Keratinocyte (primary cell): ENCODE measurements at regions not wholly inside any gene's neighbourhood (a gene's known extent, or its start where the extent isn't known, plus 50 kb on each side); places are given as distances from the start of the nearest gene placed in this dataset.

ENCODE experiments used
- DNase-seq: peaks from one replicate; pipeline ENCODE4 v3.0.0-alpha.2; 2011; ENCODE audit warnings: low read depth, missing footprints, low spot score
- FAIRE-seq: peaks from 2 replicates; lab custom pipeline; 2011; peaks lifted over from hg19 to GRCh38; lab: Jason Lieb, UNC
- H2AFZ ChIP-seq: 2 replicates; pipeline ENCODE4 v1.6.0; 2012; ENCODE audit warnings: low read length, control low read depth, inconsistent platforms; ENCODE audit not compliant: control insufficient read depth
- H3K27ac ChIP-seq: 2 replicates; pipeline ENCODE4 v1.5.1; 2011; ENCODE audit warnings: low read length; ENCODE audit not compliant: control insufficient read depth, insufficient read depth
- H3K27me3 ChIP-seq: 3 replicates; pipeline ENCODE4 v1.6.0; 2011; ENCODE audit warnings: low read length; ENCODE audit not compliant: control insufficient read depth, insufficient read depth; ENCODE audit errors: extremely low read depth
- H3K36me3 ChIP-seq, 2 experiments: 2 replicates in 1 of 2; 3 replicates in 1 of 2; pipeline ENCODE4 v1.5.1; 2011; ENCODE audit warnings: low read length in 2 of 2, mild to moderate bottlenecking in 1 of 2; ENCODE audit not compliant: control insufficient read depth in 2 of 2, insufficient read depth in 2 of 2; ENCODE audit errors: extremely low read depth in 1 of 2
- H3K4me1 ChIP-seq: 3 replicates; pipeline ENCODE4 v1.5.1; 2011; ENCODE audit warnings: low read length; ENCODE audit not compliant: control insufficient read depth, insufficient read depth; ENCODE audit errors: extremely low read depth
- H3K4me2 ChIP-seq: 3 replicates; pipeline ENCODE4 v1.6.0; 2011; ENCODE audit warnings: low read depth, low read length; ENCODE audit not compliant: control insufficient read depth, insufficient read depth; ENCODE audit errors: extremely low read depth
- H3K4me3 ChIP-seq, 3 experiments: fragments of 200-600 bp in 1 of 3; sonication (generic) in 1 of 3; 2 replicates in 2 of 3; 3 replicates in 1 of 3; pipeline ENCODE4 v1.5.1; 2011 to 2016; ENCODE audit warnings: low read length in 3 of 3, mild to moderate bottlenecking in 3 of 3, control low read depth in 2 of 3, inconsistent platforms in 1 of 3, low read depth in 1 of 3, mixed read lengths in 1 of 3, mixed run types in 1 of 3, moderate library complexity in 1 of 3; ENCODE audit not compliant: control insufficient read depth in 2 of 3, insufficient read depth in 2 of 3; ENCODE audit errors: extremely low read depth in 1 of 3
- H3K79me2 ChIP-seq: 2 replicates; pipeline ENCODE4 v1.6.0; 2012; ENCODE audit warnings: low read length; ENCODE audit not compliant: control insufficient read depth, insufficient read depth
- H3K9ac ChIP-seq: 3 replicates; pipeline ENCODE4 v1.6.0; 2011; ENCODE audit warnings: low read length; ENCODE audit not compliant: control insufficient read depth, insufficient read depth; ENCODE audit errors: extremely low read depth
- H3K9me1 ChIP-seq: 3 replicates; pipeline ENCODE4 v1.6.0; 2011; ENCODE audit warnings: low read length; ENCODE audit not compliant: control insufficient read depth, insufficient read depth; ENCODE audit errors: extremely low read depth
- H3K9me3 ChIP-seq: 2 replicates; pipeline ENCODE4 v1.5.1; 2012; ENCODE audit warnings: low read depth, low read length; ENCODE audit not compliant: control insufficient read depth
- H4K20me1 ChIP-seq: 3 replicates; pipeline ENCODE4 v1.6.0; 2011; ENCODE audit warnings: low read length; ENCODE audit not compliant: control insufficient read depth, insufficient read depth; ENCODE audit errors: extremely low read depth
- EZH2 ChIP-seq: IDR thresholded peaks from one replicate; pipeline ENCODE4 v1.6.1; 2012; ENCODE audit warnings: inconsistent platforms, mild to moderate bottlenecking, low read length, moderate library complexity
- dilution Hi-C: fragments of 300-500 bp; cut with MboI; formaldehyde crosslinking; loops from one replicate; pipeline ENCODE4 v1.7.0; 2020; ENCODE audit warnings: low sequenced_read_pairs; ENCODE audit not compliant: extremely low pct_ligation_motif_present
- TF ChIP-seq, protein P1 (sequence below), 3 experiments: IDR thresholded peaks in 1 of 3; conservative IDR thresholded peaks in 1 of 3; optimal IDR thresholded peaks in 1 of 3; 2 replicates in 2 of 3; 3 replicates in 1 of 3; pipeline versions ENCODE3 to v1.5.1; 2011; ENCODE audit warnings: low read length in 3 of 3, mild to moderate bottlenecking in 3 of 3, moderate library complexity in 2 of 3, control low read depth in 1 of 3, inconsistent platforms in 1 of 3; ENCODE audit not compliant: insufficient read depth in 2 of 3; ENCODE audit errors: extremely low read depth in 1 of 3

DNA sequence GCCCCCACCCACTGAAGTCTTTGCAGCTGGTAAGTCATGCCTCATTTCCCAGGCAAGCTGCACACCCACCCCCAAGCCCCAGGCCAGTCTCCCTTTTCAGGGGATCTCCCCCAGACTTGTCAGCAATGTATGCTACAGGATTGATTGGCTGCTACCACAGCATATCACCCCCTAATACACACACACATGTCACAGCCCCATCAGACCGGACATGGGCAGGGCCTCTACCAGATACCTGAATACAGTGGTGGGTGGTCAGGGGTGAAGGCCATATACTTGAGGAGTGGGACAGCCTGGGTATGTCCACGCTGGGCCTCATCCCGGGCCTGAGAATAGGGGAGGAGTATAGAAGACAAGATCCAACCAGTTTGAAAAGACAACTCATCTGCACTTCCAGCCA is 63.4 kb upstream of the ARAP3 start:
- H4K20me1 ChIP-seq: peaks cover 3% of the 10 kb centered on the region
- H3K27ac ChIP-seq: no peak overlapping the region
- H3K27me3 ChIP-seq: peaks cover 31% of the 10 kb centered on the region
- H3K9me3 ChIP-seq: no peaks in the 10 kb centered on the region
- dilution Hi-C loops: no loop called here
- H3K4me2 ChIP-seq: no peak overlapping the region
- H3K4me1 ChIP-seq: no peaks in the 10 kb centered on the region
- FAIRE-seq (no peak), DNase-seq (no peak)
- no peaks in the 10 kb centered on the region for H3K9me1 ChIP-seq
- H3K9ac ChIP-seq: no peak overlapping the region
- no peak for TF ChIP-seq EZH2
- TF ChIP-seq, protein P1, sequence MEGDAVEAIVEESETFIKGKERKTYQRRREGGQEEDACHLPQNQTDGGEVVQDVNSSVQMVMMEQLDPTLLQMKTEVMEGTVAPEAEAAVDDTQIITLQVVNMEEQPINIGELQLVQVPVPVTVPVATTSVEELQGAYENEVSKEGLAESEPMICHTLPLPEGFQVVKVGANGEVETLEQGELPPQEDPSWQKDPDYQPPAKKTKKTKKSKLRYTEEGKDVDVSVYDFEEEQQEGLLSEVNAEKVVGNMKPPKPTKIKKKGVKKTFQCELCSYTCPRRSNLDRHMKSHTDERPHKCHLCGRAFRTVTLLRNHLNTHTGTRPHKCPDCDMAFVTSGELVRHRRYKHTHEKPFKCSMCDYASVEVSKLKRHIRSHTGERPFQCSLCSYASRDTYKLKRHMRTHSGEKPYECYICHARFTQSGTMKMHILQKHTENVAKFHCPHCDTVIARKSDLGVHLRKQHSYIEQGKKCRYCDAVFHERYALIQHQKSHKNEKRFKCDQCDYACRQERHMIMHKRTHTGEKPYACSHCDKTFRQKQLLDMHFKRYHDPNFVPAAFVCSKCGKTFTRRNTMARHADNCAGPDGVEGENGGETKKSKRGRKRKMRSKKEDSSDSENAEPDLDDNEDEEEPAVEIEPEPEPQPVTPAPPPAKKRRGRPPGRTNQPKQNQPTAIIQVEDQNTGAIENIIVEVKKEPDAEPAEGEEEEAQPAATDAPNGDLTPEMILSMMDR (optimal IDR thresholded peaks at IDR 0.05 in 1 of 3, IDR thresholded peaks at IDR 0.05 in 1 of 3, conservative IDR thresholded peaks at IDR 0.05 in 1 of 3; ENCODE audit: extremely low read depth in 1 of 3, insufficient read depth in 2 of 3, low read length in 3 of 3): no peak
- no peak overlapping the region for H3K4me3 ChIP-seq
- no peaks in the 10 kb centered on the region for H3K79me2 ChIP-seq
- no peaks in the 10 kb centered on the region for H3K36me3 ChIP-seq
- H2AFZ ChIP-seq: no peak overlapping the region

- no peak overlapping the region for H3K4me2 ChIP-seq
- no peak overlapping the region for H3K9ac ChIP-seq
- H3K4me3 ChIP-seq: no peak overlapping the region
- H4K20me1 ChIP-seq: peaks cover 3% of the 10 kb centered on the region
- no peak for FAIRE-seq
- TF ChIP-seq, protein P1 (optimal IDR thresholded peaks at IDR 0.05 in 1 of 3, IDR thresholded peaks at IDR 0.05 in 1 of 3, conservative IDR thresholded peaks at IDR 0.05 in 1 of 3; ENCODE audit: extremely low read depth in 1 of 3, insufficient read depth in 2 of 3, low read length in 3 of 3): no peak
- TF ChIP-seq EZH2: no peak
- H3K27ac ChIP-seq: no peak overlapping the region
- no peaks in the 10 kb centered on the region for H3K4me1 ChIP-seq
- H3K27me3 ChIP-seq: peaks cover 23% of the 10 kb centered on the region
- H3K9me1 ChIP-seq: no peaks in the 10 kb centered on the region
- H2AFZ ChIP-seq: no peak overlapping the region
- DNase-seq: no peak
- H3K79me2 ChIP-seq: no peaks in the 10 kb centered on the region
- dilution Hi-C loops: no loop called here
- H3K36me3 ChIP-seq: no peaks in the 10 kb centered on the region
- H3K9me3 ChIP-seq: no peaks in the 10 kb centered on the region
Observed at GRCh38 chr5:141743866-141744272, 61.8 kb upstream of the ARAP3 start.
